SK-N-MC (cell line): ENCODE measurements at regions not wholly inside any gene's neighbourhood (a gene's known extent, or its start where the extent isn't known, plus 50 kb on each side); places are given as distances from the start of the nearest gene placed in this dataset.

Experiments
- EZH2 ChIP-seq: fragments of 200-600 bp; sonication (generic); IDR thresholded peaks from one replicate; pipeline ENCODE4 v1.6.1; 2017; ENCODE audit warnings: antibody characterized with exemption
- FOXP2 ChIP-seq: optimal IDR thresholded peaks from 2 replicates; pipeline ENCODE3; 2011; ENCODE audit warnings: mild to moderate bottlenecking, moderate library complexity; ENCODE audit not compliant: insufficient read depth; ENCODE audit errors: extremely low read length, control extremely low read depth
- POLR2AphosphoS5 ChIP-seq: IDR thresholded peaks from 2 replicates; pipeline ENCODE4 v1.6.1; 2012; ENCODE audit warnings: mild to moderate bottlenecking, low read depth, low read length, borderline replicate concordance

DNA sequence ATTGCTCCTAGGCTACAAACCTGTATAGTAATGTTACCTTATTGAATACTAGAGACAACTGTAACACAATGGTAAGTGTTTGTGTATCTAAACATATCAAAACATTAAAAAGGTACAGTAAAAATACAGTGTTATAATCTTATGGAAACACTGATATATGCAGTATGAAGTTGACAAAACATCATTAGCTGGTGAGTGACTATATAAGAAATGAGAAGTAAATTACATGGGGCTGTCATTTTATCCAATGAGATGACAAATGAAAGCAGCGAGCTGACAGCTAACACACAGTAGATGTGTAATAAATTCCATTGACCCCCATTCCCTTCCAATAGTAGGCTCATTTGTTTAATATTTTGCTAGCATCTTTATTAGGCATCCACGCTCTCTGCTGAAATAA, 198.1 kb upstream of the GHITM start:
- TF ChIP-seq POLR2AphosphoS5 (no peak), FOXP2 (no peak), EZH2 (no peak)
